HepG2 (cell line): ENCODE measurements at regions not wholly inside any gene's neighbourhood (a gene's known extent, or its start where the extent isn't known, plus 50 kb on each side); places are given as distances from the start of the nearest gene placed in this dataset.

Experiments
- DNMT3B ChIP-seq: conservative IDR thresholded peaks from 2 replicates; pipeline ENCODE4 v1.6.1; 2016; ENCODE audit warnings: missing biosample characterization, control low read depth
- FOXA3 ChIP-seq: IDR thresholded peaks from 2 replicates; pipeline ENCODE4 v1.6.1; 2016; ENCODE audit warnings: missing genetic modification reagents, missing compliant biosample characterization
- SP5 ChIP-seq: IDR thresholded peaks from 2 replicates; pipeline ENCODE4 v1.6.1; 2016; ENCODE audit warnings: low read depth, borderline replicate concordance
- SRF ChIP-seq: IDR thresholded peaks from 2 replicates; pipeline ENCODE4 v1.6.1; 2011; ENCODE audit warnings: mild to moderate bottlenecking, low read depth, low read length, moderate library complexity
- ZEB1 ChIP-seq: IDR thresholded peaks from 2 replicates; pipeline ENCODE4 v1.6.1; 2012; ENCODE audit warnings: mild to moderate bottlenecking, low read depth, inconsistent platforms; ENCODE audit not compliant: insufficient replicate concordance
- ZNF24 ChIP-seq: fragments of 450-650 bp; IDR thresholded peaks from 2 replicates; pipeline ENCODE4 v1.6.1; 2017; ENCODE audit warnings: antibody characterized with exemption, mild to moderate bottlenecking
- ZNF530 ChIP-seq: sonication (generic); formaldehyde crosslinking; IDR thresholded peaks from 2 replicates; pipeline ENCODE4 v1.5.0; 2020; ENCODE audit warnings: low read depth, mild to moderate bottlenecking, missing genetic modification reagents
- ZNF777 ChIP-seq: sonication (generic); formaldehyde crosslinking; IDR thresholded peaks from 2 replicates; pipeline ENCODE4 v1.4.0; 2020; ENCODE audit warnings: missing genetic modification reagents
- TF ChIP-seq, protein P1 (sequence below): sonication (generic); formaldehyde crosslinking; IDR thresholded peaks from 2 replicates; pipeline ENCODE4 v1.4.0; 2020; ENCODE audit warnings: missing genetic modification reagents, low read depth, mild to moderate bottlenecking, borderline replicate concordance
- TF ChIP-seq, protein P2 (sequence below): sonication (generic); formaldehyde crosslinking; conservative IDR thresholded peaks from 2 replicates; pipeline ENCODE4 v1.4.0; 2020; ENCODE audit warnings: mild to moderate bottlenecking, missing genetic modification reagents, moderate library complexity
- TF ChIP-seq, protein P3 (sequence below), 2 experiments: sonication (generic) in 1 of 2; formaldehyde crosslinking in 1 of 2; IDR thresholded peaks; 2 replicates each; pipeline versions ENCODE4 v1.4.0 to v1.6.1; 2016 to 2020; ENCODE audit warnings: borderline replicate concordance in 1 of 2, low read depth in 1 of 2, mild to moderate bottlenecking in 1 of 2, missing genetic modification reagents in 1 of 2

DNA sequence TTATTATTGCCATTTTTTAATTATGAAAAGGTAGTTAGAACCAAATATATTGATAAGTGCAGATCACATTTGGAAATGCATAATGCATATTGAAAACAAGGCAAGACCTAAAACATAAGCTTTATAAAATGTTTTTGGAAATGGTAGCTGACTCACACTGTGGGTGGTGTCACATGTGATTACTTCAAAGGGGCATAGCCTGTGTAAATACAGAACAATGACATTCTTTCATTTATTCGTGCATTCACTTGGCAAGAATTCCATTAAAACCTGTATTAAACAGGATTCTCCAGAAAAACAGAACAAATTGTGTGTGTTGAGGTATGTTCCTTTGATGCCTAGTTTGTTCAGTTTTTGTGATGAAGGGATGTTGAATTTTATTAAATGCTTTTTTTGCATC is 427.3 kb upstream of the ST6GAL2 start (continued):
- TF ChIP-seq, protein P1, sequence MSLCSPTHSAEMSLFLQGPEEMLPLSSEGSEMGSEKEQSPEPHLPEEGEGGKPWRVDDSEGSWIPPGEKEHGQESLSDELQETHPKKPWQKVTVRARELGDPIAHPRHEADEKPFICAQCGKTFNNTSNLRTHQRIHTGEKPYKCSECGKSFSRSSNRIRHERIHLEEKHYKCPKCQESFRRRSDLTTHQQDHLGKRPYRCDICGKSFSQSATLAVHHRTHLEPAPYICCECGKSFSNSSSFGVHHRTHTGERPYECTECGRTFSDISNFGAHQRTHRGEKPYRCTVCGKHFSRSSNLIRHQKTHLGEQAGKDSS (CRISPR knock-in tag), result no peak
- TF ChIP-seq SRF, result no peak
- TF ChIP-seq ZNF24, result no peak
- no peak for TF ChIP-seq ZNF530 (CRISPR knock-in tag)
- TF ChIP-seq, protein P2, sequence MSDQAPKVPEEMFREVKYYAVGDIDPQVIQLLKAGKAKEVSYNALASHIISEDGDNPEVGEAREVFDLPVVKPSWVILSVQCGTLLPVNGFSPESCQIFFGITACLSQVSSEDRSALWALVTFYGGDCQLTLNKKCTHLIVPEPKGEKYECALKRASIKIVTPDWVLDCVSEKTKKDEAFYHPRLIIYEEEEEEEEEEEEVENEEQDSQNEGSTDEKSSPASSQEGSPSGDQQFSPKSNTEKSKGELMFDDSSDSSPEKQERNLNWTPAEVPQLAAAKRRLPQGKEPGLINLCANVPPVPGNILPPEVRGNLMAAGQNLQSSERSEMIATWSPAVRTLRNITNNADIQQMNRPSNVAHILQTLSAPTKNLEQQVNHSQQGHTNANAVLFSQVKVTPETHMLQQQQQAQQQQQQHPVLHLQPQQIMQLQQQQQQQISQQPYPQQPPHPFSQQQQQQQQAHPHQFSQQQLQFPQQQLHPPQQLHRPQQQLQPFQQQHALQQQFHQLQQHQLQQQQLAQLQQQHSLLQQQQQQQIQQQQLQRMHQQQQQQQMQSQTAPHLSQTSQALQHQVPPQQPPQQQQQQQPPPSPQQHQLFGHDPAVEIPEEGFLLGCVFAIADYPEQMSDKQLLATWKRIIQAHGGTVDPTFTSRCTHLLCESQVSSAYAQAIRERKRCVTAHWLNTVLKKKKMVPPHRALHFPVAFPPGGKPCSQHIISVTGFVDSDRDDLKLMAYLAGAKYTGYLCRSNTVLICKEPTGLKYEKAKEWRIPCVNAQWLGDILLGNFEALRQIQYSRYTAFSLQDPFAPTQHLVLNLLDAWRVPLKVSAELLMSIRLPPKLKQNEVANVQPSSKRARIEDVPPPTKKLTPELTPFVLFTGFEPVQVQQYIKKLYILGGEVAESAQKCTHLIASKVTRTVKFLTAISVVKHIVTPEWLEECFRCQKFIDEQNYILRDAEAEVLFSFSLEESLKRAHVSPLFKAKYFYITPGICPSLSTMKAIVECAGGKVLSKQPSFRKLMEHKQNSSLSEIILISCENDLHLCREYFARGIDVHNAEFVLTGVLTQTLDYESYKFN (CRISPR knock-in tag), result no peak
- no peak for TF ChIP-seq DNMT3B (CRISPR knock-in tag)
- TF ChIP-seq, protein P3, sequence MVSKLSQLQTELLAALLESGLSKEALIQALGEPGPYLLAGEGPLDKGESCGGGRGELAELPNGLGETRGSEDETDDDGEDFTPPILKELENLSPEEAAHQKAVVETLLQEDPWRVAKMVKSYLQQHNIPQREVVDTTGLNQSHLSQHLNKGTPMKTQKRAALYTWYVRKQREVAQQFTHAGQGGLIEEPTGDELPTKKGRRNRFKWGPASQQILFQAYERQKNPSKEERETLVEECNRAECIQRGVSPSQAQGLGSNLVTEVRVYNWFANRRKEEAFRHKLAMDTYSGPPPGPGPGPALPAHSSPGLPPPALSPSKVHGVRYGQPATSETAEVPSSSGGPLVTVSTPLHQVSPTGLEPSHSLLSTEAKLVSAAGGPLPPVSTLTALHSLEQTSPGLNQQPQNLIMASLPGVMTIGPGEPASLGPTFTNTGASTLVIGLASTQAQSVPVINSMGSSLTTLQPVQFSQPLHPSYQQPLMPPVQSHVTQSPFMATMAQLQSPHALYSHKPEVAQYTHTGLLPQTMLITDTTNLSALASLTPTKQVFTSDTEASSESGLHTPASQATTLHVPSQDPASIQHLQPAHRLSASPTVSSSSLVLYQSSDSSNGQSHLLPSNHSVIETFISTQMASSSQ (IDR thresholded peaks at IDR 0.05; ENCODE audit: low read depth), result no peak
- TF ChIP-seq, protein P3 (CRISPR knock-in tag; IDR thresholded peaks at IDR 0.05; ENCODE audit: borderline replicate concordance), result no peak
- no peak for TF ChIP-seq ZEB1
- no peak for TF ChIP-seq SP5 (CRISPR knock-in tag)
- no peak for TF ChIP-seq FOXA3
- TF ChIP-seq ZNF777 (CRISPR knock-in tag), result no peak
